ENCODE measurements at regions not wholly inside any gene's neighbourhood (a gene's known extent, or its start where the extent isn't known, plus 50 kb on each side); places are given as distances from the start of the nearest gene placed in this dataset.

GRCh38 chr3:144235489-144235888, 263.9 kb downstream of the DIPK2A start:
- TF ChIP-seq CTCF (IDR thresholded peaks at IDR 0.05) (no peak), POLR2A (IDR thresholded peaks at IDR 0.05) (no peak)
